ENCODE measurements at regions not wholly inside any gene's neighbourhood (a gene's known extent, or its start where the extent isn't known, plus 50 kb on each side); places are given as distances from the start of the nearest gene placed in this dataset.

DNA sequence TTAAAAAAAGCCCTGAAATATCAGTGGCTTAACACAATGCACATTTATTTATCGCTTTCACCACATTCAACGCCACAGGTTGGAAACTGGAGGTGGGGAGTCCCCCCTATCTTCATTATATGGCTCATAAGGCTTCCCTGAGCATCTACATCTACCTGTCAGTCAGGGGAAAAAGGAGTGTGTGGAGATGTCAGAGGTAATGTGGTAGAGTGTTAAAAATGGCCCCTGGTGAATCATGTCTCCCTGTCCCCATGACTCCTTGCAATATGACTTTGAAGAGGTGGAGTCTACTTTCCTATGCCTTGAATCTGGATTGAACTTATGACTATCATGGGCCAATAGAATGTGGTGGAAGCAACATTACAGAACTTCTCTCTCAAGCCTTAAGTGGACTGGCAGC, 65.5 kb upstream of the BTBD3 start:
- no peak for TF ChIP-seq PAX5 (IDR thresholded peaks at IDR 0.05; ENCODE audit: insufficient read depth, low read length, severe bottlenecking)
- no peak for TF ChIP-seq POLR2AphosphoS5 (IDR thresholded peaks at IDR 0.05; ENCODE audit: low read depth, low read length)
- TF ChIP-seq POLR2A (IDR thresholded peaks at IDR 0.05; ENCODE audit: low read depth, low read length) = no peak
- no peak for TF ChIP-seq TAF1 (IDR thresholded peaks at IDR 0.05; ENCODE audit: low read depth, low read length)
- no peak for TF ChIP-seq SPI1 (IDR thresholded peaks at IDR 0.05; ENCODE audit: low read depth, low read length)
